GM12878 (cell line): ENCODE measurements at regions not wholly inside any gene's neighbourhood (a gene's known extent, or its start where the extent isn't known, plus 50 kb on each side); places are given as distances from the start of the nearest gene placed in this dataset.
A peak's percentile ranks its signal among the peaks of the same experiment; 100 is the strongest.

Experiments used
- ATAC-seq: fragments of 200-7000 bp; cut with Tn5 transposase; 3 replicates; pipeline ENCODE4 v1.9.1; 2020; ENCODE audit warnings: mild to moderate bottlenecking, moderate library complexity
- BruUV-seq: library from RNA; stranded (reverse); fragments of 400-500 nt; replicated peaks from 2 replicates; lab custom pipeline; 2021; lab: Mats Ljungman, UMichigan
- CTCF ChIA-PET: fragments of 300-600 bp; sonication (Branson Sonifier 250); formaldehyde crosslinking; extraction: SDS; loops from one replicate; lab custom pipeline; 2021; ENCODE audit warnings: inconsistent platforms; lab: Yijun Ruan, JAX
- POLR2A ChIA-PET: fragments of 350-600 bp; formaldehyde crosslinking; extraction: SDS; loops from one replicate; lab custom pipeline; 2021; ENCODE audit warnings: inconsistent platforms; lab: Charles Lee
- RAD21 ChIA-PET: fragments of 300-600 bp; sonication (Branson Sonifier 250); formaldehyde crosslinking; loops from one replicate; lab custom pipeline; 2023; ENCODE audit warnings: antibody characterized with exemption; ENCODE audit not compliant: unreplicated experiment; lab: Charles Lee
- SMC1A ChIA-PET: fragments of 300-600 bp; sonication (Branson Sonifier 250); formaldehyde crosslinking; loops from one replicate; lab custom pipeline; 2023; ENCODE audit not compliant: unreplicated experiment, uncharacterized antibody; lab: Charles Lee
- DNase-seq: peaks from one replicate; pipeline ENCODE4 v3.0.0-alpha.2; 2011; ENCODE audit warnings: low read depth, low spot score
- FAIRE-seq: peaks from 3 replicates; lab custom pipeline; 2011; peaks lifted over from hg19 to GRCh38; lab: Jason Lieb, UNC
- H2AFZ ChIP-seq: 2 replicates; pipeline ENCODE4 v1.6.0; 2011; ENCODE audit warnings: low read depth, low read length, control low read depth; ENCODE audit not compliant: control insufficient read depth
- H3K27ac ChIP-seq: 2 replicates; pipeline ENCODE4 v1.5.1; 2011; ENCODE audit warnings: control low read depth; ENCODE audit not compliant: control insufficient read depth, insufficient read depth
- H3K27me3 ChIP-seq, 2 experiments: replicated peaks in 1 of 2; 2 replicates each; pipeline versions ENCODE4 v1.6.0 to v1.6.1; 2011; ENCODE audit warnings: low read length in 1 of 2; ENCODE audit not compliant: control insufficient read depth in 2 of 2, insufficient read depth in 2 of 2
- H3K36me3 ChIP-seq, 2 experiments: 2 replicates each; pipeline ENCODE4 v1.5.1; 2011; ENCODE audit warnings: low read length in 1 of 2; ENCODE audit not compliant: control insufficient read depth in 2 of 2, insufficient read depth in 2 of 2
- H3K4me1 ChIP-seq: 2 replicates; pipeline ENCODE4 v1.6.1; 2011; ENCODE audit warnings: mild to moderate bottlenecking, low read length, moderate library complexity, mixed read lengths; ENCODE audit not compliant: control insufficient read depth, insufficient read depth
- H3K4me2 ChIP-seq: 2 replicates; pipeline ENCODE4 v1.6.0; 2011; ENCODE audit warnings: control low read depth; ENCODE audit not compliant: control insufficient read depth, insufficient read depth
- H3K4me3 ChIP-seq: fragments of 200-600 bp; sonication (generic); 2 replicates; pipeline ENCODE4 v1.5.1; 2016
- H3K79me2 ChIP-seq: 2 replicates; pipeline ENCODE4 v1.6.0; 2011; ENCODE audit warnings: low read length; ENCODE audit not compliant: control insufficient read depth, insufficient read depth
- H3K9ac ChIP-seq: 2 replicates; pipeline ENCODE4 v1.8.0; 2011; ENCODE audit warnings: low read length, control low read depth, mixed read lengths; ENCODE audit not compliant: control insufficient read depth, insufficient read depth
- H3K9me3 ChIP-seq: replicated peaks from 3 replicates; pipeline ENCODE4 v1.5.1; 2011; ENCODE audit warnings: mild to moderate bottlenecking, low read length; ENCODE audit not compliant: control insufficient read depth, insufficient read depth
- H4K20me1 ChIP-seq: 2 replicates; pipeline ENCODE4 v1.6.0; 2011; ENCODE audit not compliant: control insufficient read depth, insufficient read depth
- IRF4 ChIP-seq: IDR thresholded peaks from 2 replicates; pipeline ENCODE4 v1.6.1; 2011; ENCODE audit warnings: low read depth, low read length
- RAD21 ChIP-seq: IDR thresholded peaks from 2 replicates; pipeline ENCODE4 v1.6.1; 2011; ENCODE audit warnings: mild to moderate bottlenecking, low read depth, low read length, moderate library complexity; ENCODE audit not compliant: insufficient read depth
- SMC3 ChIP-seq: IDR thresholded peaks from 2 replicates; pipeline ENCODE4 v1.6.1; 2011; ENCODE audit warnings: low read length, improper control_type of control experiment, borderline replicate concordance
- SUPT20H ChIP-seq: IDR thresholded peaks from 2 replicates; pipeline ENCODE4 v1.6.1; 2011; ENCODE audit warnings: low read depth, mild to moderate bottlenecking, low read length, moderate library complexity, borderline replicate concordance; ENCODE audit not compliant: control insufficient read depth
- YY1 ChIP-seq: IDR thresholded peaks from 2 replicates; pipeline ENCODE4 v1.6.1; 2011; ENCODE audit warnings: low read depth, mild to moderate bottlenecking, low read length
- ZNF274 ChIP-seq: IDR thresholded peaks from one replicate; pipeline ENCODE4 v1.8.0; 2011; ENCODE audit not compliant: insufficient read length, insufficient read depth
- WGBS: methylation state at CpG from one replicate; pipeline ENCODE4 v1.1.6; 2016; ENCODE audit warnings: low lambda C conversion rate; ENCODE audit not compliant: insufficient replicate concordance, insufficient coverage; ENCODE audit errors: missing lambda C conversion rate; 5-methylcytosine and 5-hydroxymethylcytosine counted together
- in situ Hi-C: fragments of 300-500 bp; cut with MboI; formaldehyde crosslinking; loops from 9 replicates; pipeline ENCODE4 v1.14.3; 2018; ENCODE audit warnings: mixed read lengths
- intact Hi-C: fragments of 100-400 bp; cut with micrococcal nuclease; formaldehyde crosslinking; loops from one replicate; pipeline ENCODE4 v1.14.2; 2022; ENCODE audit not compliant: unreplicated experiment
- TF ChIP-seq, protein P1 (sequence below), 3 experiments: IDR thresholded peaks in 2 of 3; conservative IDR thresholded peaks in 1 of 3; 2 replicates each; pipeline ENCODE4 v1.5.1; 2011; ENCODE audit warnings: low read depth in 3 of 3, low read length in 3 of 3, mild to moderate bottlenecking in 3 of 3, control low read depth in 2 of 3, moderate library complexity in 2 of 3, inconsistent platforms in 1 of 3, mixed read lengths in 1 of 3; ENCODE audit not compliant: control insufficient read depth in 2 of 3, insufficient read depth in 1 of 3; ENCODE audit errors: extremely low read depth in 1 of 3

DNA sequence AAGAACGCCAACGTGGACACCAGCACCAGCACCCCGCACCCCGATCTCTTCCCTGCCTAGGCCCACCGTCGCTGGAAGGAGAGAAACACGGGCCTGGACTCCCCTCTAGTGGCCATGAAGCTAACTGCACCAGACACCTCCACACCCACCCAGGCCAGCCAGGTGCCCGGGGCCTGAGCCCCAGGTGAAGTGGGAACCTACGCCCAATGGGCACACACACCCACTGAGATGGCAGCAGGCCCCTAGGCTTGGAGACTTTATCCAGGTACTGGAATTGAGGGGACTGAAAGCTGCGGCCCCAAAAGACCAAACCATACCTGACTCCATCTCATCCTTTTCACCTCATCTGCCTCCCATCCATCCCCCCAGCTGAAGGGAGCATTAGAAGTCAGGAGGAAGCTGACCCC is 81.0 kb downstream of the BUD13 start:
- H3K36me3 ChIP-seq: no peaks in the 10 kb centered on the region
- ChIA-PET POLR2A (interaction anchor here (0.6 kb wide), 1 partner anchor 1031 kb away, joined by 4 read pairs; no protein-coding TSS in a partner anchor), SMC1A (interaction anchor here (1.0 to 1.7 kb wide), 6 partner anchors 10 to 1366 kb away, joined by 3 to 5 read pairs (median 5); no protein-coding TSS in a partner anchor), RAD21 (interaction anchor here (0.8 to 1.9 kb wide), 5 partner anchors 10 to 237 kb away, joined by 3 to 8 read pairs (median 6); no protein-coding TSS in a partner anchor), CTCF (interaction anchor here (0.6 to 3.2 kb wide), 24 partner anchors 9 to 1367 kb away, joined by 3 to 24 read pairs (median 5); no protein-coding TSS in a partner anchor)
- H3K9me3 ChIP-seq: no peaks in the 10 kb centered on the region
- H3K79me2 ChIP-seq: no peaks in the 10 kb centered on the region
- H3K4me3 ChIP-seq: no peak overlapping the region
- WGBS: 13% methylated on average over 10 of the region's 10 CpGs
- TF ChIP-seq, protein P1, sequence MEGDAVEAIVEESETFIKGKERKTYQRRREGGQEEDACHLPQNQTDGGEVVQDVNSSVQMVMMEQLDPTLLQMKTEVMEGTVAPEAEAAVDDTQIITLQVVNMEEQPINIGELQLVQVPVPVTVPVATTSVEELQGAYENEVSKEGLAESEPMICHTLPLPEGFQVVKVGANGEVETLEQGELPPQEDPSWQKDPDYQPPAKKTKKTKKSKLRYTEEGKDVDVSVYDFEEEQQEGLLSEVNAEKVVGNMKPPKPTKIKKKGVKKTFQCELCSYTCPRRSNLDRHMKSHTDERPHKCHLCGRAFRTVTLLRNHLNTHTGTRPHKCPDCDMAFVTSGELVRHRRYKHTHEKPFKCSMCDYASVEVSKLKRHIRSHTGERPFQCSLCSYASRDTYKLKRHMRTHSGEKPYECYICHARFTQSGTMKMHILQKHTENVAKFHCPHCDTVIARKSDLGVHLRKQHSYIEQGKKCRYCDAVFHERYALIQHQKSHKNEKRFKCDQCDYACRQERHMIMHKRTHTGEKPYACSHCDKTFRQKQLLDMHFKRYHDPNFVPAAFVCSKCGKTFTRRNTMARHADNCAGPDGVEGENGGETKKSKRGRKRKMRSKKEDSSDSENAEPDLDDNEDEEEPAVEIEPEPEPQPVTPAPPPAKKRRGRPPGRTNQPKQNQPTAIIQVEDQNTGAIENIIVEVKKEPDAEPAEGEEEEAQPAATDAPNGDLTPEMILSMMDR (IDR thresholded peaks at IDR 0.05 in 2 of 3, conservative IDR thresholded peaks at IDR 0.05 in 1 of 3; ENCODE audit: control insufficient read depth in 2 of 3, extremely low read depth in 1 of 3, insufficient read depth in 1 of 3, low read depth in 3 of 3, low read length in 3 of 3): peak; percentile 79 to 94 (median 93)
- 0 out of 2 replicates have a peak, but pooled peaks have one; percentile 10 for TF ChIP-seq IRF4
- TF ChIP-seq SMC3: peak; percentile 71; the same call in 1 of the 2 replicates
- TF ChIP-seq SUPT20H: no peak
- peak; percentile 85 for TF ChIP-seq RAD21
- TF ChIP-seq YY1: 0 out of 2 replicates have a peak, but pooled peaks have one; percentile 33
- TF ChIP-seq ZNF274: no peak
- H4K20me1 ChIP-seq: no peaks in the 10 kb centered on the region
- FAIRE-seq (peak; percentile 87), DNase-seq (no peak), ATAC-seq (peak; percentile 94)
- H3K4me1 ChIP-seq: no peaks in the 10 kb centered on the region
- intact Hi-C loops: loop anchor here (1.0 to 5.0 kb wide), 3 partner anchors 177 to 1954 kb away; no protein-coding TSS in a partner anchor
- no peaks in the 10 kb centered on the region for H3K27me3 ChIP-seq
- H2AFZ ChIP-seq: no peak overlapping the region
- no peak overlapping the region for H3K27ac ChIP-seq
- BruUV-seq: no TSS peak
- in situ Hi-C loops: loop anchor here (5.0 to 10.0 kb wide), 2 partner anchors 239 to 1357 kb away; no protein-coding TSS in a partner anchor
- H3K9ac ChIP-seq: no peak overlapping the region
- no peak overlapping the region for H3K4me2 ChIP-seq
